GM18858 (cell line): ENCODE measurements at regions not wholly inside any gene's neighbourhood (a gene's known extent, or its start where the extent isn't known, plus 50 kb on each side); places are given as distances from the start of the nearest gene placed in this dataset.

Source experiments
- ATAC-seq: cut with Tn5 transposase; IDR thresholded peaks from one replicate; pipeline ENCODE4 v1.9.1; 2021; ENCODE audit not compliant: unreplicated experiment

- peak; percentile 28 for ATAC-seq
These were observed 50.6 kb upstream of the SMNDC1 start for GRCh38 chr10:110355141-110355831.

- ATAC-seq = peak; percentile 0
These were observed 51.4 kb upstream of the SMNDC1 start for GRCh38 chr10:110355922-110356627.

GRCh38 chr10:110356628-110357245 is 52.0 kb upstream of the SMNDC1 start:
- ATAC-seq = peak; percentile 73

- no peak for ATAC-seq
These were observed 52.6 kb upstream of the SMNDC1 start for GRCh38 chr10:110357252-110357780.

GRCh38 chr10:110357871-110358270 is 53.2 kb upstream of the SMNDC1 start:
- ATAC-seq = no peak

GRCh38 chr10:110358278-110358677 is 53.6 kb upstream of the SMNDC1 start:
- ATAC-seq = no peak

GRCh38 chr10:110358869-110359629 is 54.3 kb upstream of the SMNDC1 start:
- ATAC-seq = no peak

- ATAC-seq = no peak
These were observed 56.2 kb upstream of the SMNDC1 start for GRCh38 chr10:110360857-110361474.

GRCh38 chr10:110361800-110362456 is 57.2 kb upstream of the SMNDC1 start:
- ATAC-seq = no peak

- no peak for ATAC-seq
These were observed 59.1 kb upstream of the SMNDC1 start for GRCh38 chr10:110363572-110364411.

- ATAC-seq = no peak
These were observed 59.8 kb upstream of the SMNDC1 start for GRCh38 chr10:110364531-110364937.

GRCh38 chr10:110365356-110366143 is 60.8 kb upstream of the SMNDC1 start:
- no peak for ATAC-seq

GRCh38 chr10:110366635-110367034 is 61.9 kb upstream of the SMNDC1 start:
- ATAC-seq = no peak

GRCh38 chr10:110368002-110368401 is 63.3 kb upstream of the SMNDC1 start:
- peak; percentile 48 for ATAC-seq

GRCh38 chr10:110368556-110368955 is 63.8 kb upstream of the SMNDC1 start:
- ATAC-seq = no peak

GRCh38 chr10:110370006-110370405 is 65.3 kb upstream of the SMNDC1 start:
- no peak for ATAC-seq

- ATAC-seq = no peak
These were observed 67.9 kb upstream of the SMNDC1 start for GRCh38 chr10:110372656-110373055.

- ATAC-seq = no peak
These were observed 68.3 kb upstream of the SMNDC1 start for GRCh38 chr10:110373059-110373458.
